ENCODE measurements at regions not wholly inside any gene's neighbourhood (a gene's known extent, or its start where the extent isn't known, plus 50 kb on each side); places are given as distances from the start of the nearest gene placed in this dataset.

DNA sequence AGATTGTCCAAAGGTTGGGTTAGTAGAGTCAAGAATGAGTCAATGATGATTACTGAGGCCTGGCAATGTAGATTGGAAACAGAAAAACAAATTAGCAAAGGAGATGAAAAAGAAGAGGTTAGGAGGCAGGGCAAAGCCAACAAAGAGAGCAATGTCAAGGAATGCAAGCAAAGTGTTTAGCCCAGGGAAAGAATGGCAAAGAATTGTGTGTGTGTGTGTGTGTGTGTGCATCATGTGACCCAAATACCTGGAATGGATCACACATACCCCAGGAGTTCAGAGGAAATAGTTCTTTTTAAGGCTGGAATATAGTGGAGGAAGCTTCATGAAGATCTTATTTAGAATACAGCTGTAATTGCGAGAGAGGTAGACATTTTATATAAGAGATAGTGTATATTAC lies 831.7 kb upstream of the ARPP21 start:
- TF ChIP-seq EP300 (conservative IDR thresholded peaks at IDR 0.05; ENCODE audit: poor library complexity, severe bottlenecking), result no peak
- TF ChIP-seq, protein P1, sequence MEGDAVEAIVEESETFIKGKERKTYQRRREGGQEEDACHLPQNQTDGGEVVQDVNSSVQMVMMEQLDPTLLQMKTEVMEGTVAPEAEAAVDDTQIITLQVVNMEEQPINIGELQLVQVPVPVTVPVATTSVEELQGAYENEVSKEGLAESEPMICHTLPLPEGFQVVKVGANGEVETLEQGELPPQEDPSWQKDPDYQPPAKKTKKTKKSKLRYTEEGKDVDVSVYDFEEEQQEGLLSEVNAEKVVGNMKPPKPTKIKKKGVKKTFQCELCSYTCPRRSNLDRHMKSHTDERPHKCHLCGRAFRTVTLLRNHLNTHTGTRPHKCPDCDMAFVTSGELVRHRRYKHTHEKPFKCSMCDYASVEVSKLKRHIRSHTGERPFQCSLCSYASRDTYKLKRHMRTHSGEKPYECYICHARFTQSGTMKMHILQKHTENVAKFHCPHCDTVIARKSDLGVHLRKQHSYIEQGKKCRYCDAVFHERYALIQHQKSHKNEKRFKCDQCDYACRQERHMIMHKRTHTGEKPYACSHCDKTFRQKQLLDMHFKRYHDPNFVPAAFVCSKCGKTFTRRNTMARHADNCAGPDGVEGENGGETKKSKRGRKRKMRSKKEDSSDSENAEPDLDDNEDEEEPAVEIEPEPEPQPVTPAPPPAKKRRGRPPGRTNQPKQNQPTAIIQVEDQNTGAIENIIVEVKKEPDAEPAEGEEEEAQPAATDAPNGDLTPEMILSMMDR (IDR thresholded peaks at IDR 0.05; ENCODE audit: poor library complexity, severe bottlenecking), result no peak

Data from neural cell (in vitro differentiated cells).